Tibial nerve (tissue), 3 donors: ENCODE measurements at regions not wholly inside any gene's neighbourhood (a gene's known extent, or its start where the extent isn't known, plus 50 kb on each side); places are given as distances from the start of the nearest gene placed in this dataset.

Experiments used
- POLR2A ChIP-seq, 2 donors: fragments of 450-650 bp; IDR thresholded peaks; one replicate each; pipeline ENCODE4 v1.6.1; 2017; ENCODE audit warnings: antibody characterized with exemption in 2 of 2, mild to moderate bottlenecking in 2 of 2, moderate library complexity in 2 of 2
- TF ChIP-seq, protein P1 (sequence below), 5 experiments: fragments of 200-600 bp in 3 of 5; fragments of 450-650 bp in 2 of 5; sonication (generic) in 3 of 5; IDR thresholded peaks; one replicate each; pipeline ENCODE4 v1.5.1; 2016 to 2019; ENCODE audit warnings: antibody characterized with exemption in 5 of 5, mild to moderate bottlenecking in 3 of 5, moderate library complexity in 2 of 5

DNA sequence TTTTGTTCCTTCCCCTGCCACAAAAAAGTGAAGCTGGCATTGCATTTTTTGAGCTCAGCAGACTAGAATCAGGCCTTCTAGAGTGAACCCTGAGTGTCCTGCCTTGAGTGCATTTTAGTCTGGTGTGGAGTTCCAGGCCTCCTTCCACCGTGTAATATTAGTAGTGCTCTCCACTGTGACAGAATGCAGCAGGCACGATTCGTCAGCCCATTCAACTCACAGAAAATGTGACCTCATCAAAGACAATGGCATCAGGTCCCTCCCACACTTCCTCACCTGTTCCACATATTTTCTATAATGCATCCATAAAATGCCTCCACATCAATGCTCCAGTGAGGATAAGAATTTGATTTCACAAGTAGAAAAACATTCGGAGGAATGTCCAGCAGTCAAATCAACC lies 227.6 kb downstream of the FGF9 start:
- TF ChIP-seq, protein P1, sequence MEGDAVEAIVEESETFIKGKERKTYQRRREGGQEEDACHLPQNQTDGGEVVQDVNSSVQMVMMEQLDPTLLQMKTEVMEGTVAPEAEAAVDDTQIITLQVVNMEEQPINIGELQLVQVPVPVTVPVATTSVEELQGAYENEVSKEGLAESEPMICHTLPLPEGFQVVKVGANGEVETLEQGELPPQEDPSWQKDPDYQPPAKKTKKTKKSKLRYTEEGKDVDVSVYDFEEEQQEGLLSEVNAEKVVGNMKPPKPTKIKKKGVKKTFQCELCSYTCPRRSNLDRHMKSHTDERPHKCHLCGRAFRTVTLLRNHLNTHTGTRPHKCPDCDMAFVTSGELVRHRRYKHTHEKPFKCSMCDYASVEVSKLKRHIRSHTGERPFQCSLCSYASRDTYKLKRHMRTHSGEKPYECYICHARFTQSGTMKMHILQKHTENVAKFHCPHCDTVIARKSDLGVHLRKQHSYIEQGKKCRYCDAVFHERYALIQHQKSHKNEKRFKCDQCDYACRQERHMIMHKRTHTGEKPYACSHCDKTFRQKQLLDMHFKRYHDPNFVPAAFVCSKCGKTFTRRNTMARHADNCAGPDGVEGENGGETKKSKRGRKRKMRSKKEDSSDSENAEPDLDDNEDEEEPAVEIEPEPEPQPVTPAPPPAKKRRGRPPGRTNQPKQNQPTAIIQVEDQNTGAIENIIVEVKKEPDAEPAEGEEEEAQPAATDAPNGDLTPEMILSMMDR (IDR thresholded peaks at IDR 0.05), result no peak
- no peak for TF ChIP-seq POLR2A (IDR thresholded peaks at IDR 0.05)
